GM23338 (cell line): ENCODE measurements at regions not wholly inside any gene's neighbourhood (a gene's known extent, or its start where the extent isn't known, plus 50 kb on each side); places are given as distances from the start of the nearest gene placed in this dataset.

Experiments
- ATAC-seq: fragments of 200-7000 bp; cut with Tn5 transposase; 3 replicates; pipeline ENCODE4 v1.9.1; 2020
- DNase-seq: peaks from one replicate; pipeline ENCODE4 v3.0.0-alpha.2; 2015; ENCODE audit warnings: low spot score
- H2AFZ ChIP-seq: fragments of 200-600 bp; sonication (generic); 2 replicates; pipeline ENCODE4 v1.8.0; 2016; ENCODE audit warnings: antibody characterized with exemption, mild to moderate bottlenecking, moderate library complexity
- H3F3A ChIP-seq: fragments of 200-600 bp; sonication (generic); replicated peaks from 2 replicates; pipeline ENCODE4 v1.8.0; 2017; ENCODE audit warnings: antibody characterized with exemption, mixed run types, low read depth
- H3K27ac ChIP-seq: fragments of 200-600 bp; sonication (generic); 2 replicates; pipeline ENCODE4 v1.6.1; 2016; ENCODE audit warnings: low read depth
- H3K27me3 ChIP-seq: fragments of 200-600 bp; sonication (generic); 2 replicates; pipeline ENCODE4 v1.8.0; 2016; ENCODE audit warnings: mild to moderate bottlenecking, mixed run types, moderate library complexity; ENCODE audit not compliant: insufficient read depth
- H3K36me3 ChIP-seq: fragments of 200-600 bp; sonication (generic); 2 replicates; pipeline ENCODE4 v1.8.0; 2016; ENCODE audit warnings: mild to moderate bottlenecking; ENCODE audit not compliant: insufficient read depth
- H3K4me1 ChIP-seq: fragments of 200-600 bp; sonication (generic); 2 replicates; pipeline ENCODE4 v1.8.0; 2016; ENCODE audit warnings: mild to moderate bottlenecking, moderate library complexity; ENCODE audit not compliant: insufficient read depth
- H3K4me2 ChIP-seq: fragments of 200-600 bp; sonication (generic); 2 replicates; pipeline ENCODE4 v1.7.1; 2017; ENCODE audit warnings: mixed run types
- H3K4me3 ChIP-seq: fragments of 200-600 bp; sonication (generic); 2 replicates; pipeline ENCODE4 v1.6.1; 2016; ENCODE audit warnings: mixed run types
- H3K79me2 ChIP-seq: fragments of 200-600 bp; sonication (generic); replicated peaks from 2 replicates; pipeline ENCODE4 v1.8.0; 2017; ENCODE audit warnings: mild to moderate bottlenecking; ENCODE audit not compliant: insufficient read depth
- H3K9me2 ChIP-seq: fragments of 200-600 bp; sonication (generic); 2 replicates; pipeline ENCODE4 v1.8.0; 2017; ENCODE audit not compliant: insufficient read depth
- H4K20me1 ChIP-seq: fragments of 200-600 bp; sonication (generic); replicated peaks from 2 replicates; pipeline ENCODE4 v1.8.0; 2017; ENCODE audit warnings: mild to moderate bottlenecking; ENCODE audit not compliant: insufficient read depth
- H3K27ac Mint-ChIP-seq: 2 replicates; pipeline ENCODE4 v1.8.0; 2020; ENCODE audit warnings: inconsistent platforms, mild to moderate bottlenecking, moderate library complexity, mixed read lengths
- H3K27me3 Mint-ChIP-seq: 3 replicates; pipeline ENCODE4 v1.8.0; 2022; ENCODE audit warnings: low read depth, mild to moderate bottlenecking, moderate library complexity, mixed read lengths, inconsistent platforms; ENCODE audit not compliant: insufficient read depth, poor library complexity
- H3K36me3 Mint-ChIP-seq: 3 replicates; pipeline ENCODE4 v1.8.0; 2021; ENCODE audit warnings: low read depth, mild to moderate bottlenecking, inconsistent platforms, moderate library complexity, mixed read lengths
- H3K4me1 Mint-ChIP-seq: 3 replicates; pipeline ENCODE4 v1.8.0; 2020; ENCODE audit warnings: mild to moderate bottlenecking, inconsistent platforms, mixed read lengths
- H3K4me3 Mint-ChIP-seq: 3 replicates; pipeline ENCODE4 v1.8.0; 2021; ENCODE audit warnings: moderate library complexity, mild to moderate bottlenecking, inconsistent platforms, mixed read lengths
- H3K9me3 Mint-ChIP-seq: 3 replicates; pipeline ENCODE4 v1.8.0; 2020; ENCODE audit warnings: moderate library complexity, mild to moderate bottlenecking, inconsistent platforms, mixed read lengths
- CTCF ChIP-seq, 2 experiments: fragments of 200-600 bp in 1 of 2; sonication (generic) in 1 of 2; conservative IDR thresholded peaks; 2 replicates each; pipeline versions ENCODE4 v1.5.1 to v1.6.1; 2016 to 2017; ENCODE audit warnings: antibody characterized with exemption in 2 of 2, low read depth in 2 of 2, mild to moderate bottlenecking in 2 of 2, moderate library complexity in 1 of 2
- ETS1 ChIP-seq: IDR thresholded peaks from 2 replicates; pipeline ENCODE4 v1.6.1; 2016; ENCODE audit warnings: antibody characterized with exemption
- EZH2 ChIP-seq: fragments of 200-600 bp; sonication (generic); IDR thresholded peaks from one replicate; pipeline ENCODE4 v1.8.0; 2017; ENCODE audit warnings: antibody characterized with exemption, mild to moderate bottlenecking, low read depth; ENCODE audit not compliant: unreplicated experiment
- NANOG ChIP-seq: IDR thresholded peaks from 2 replicates; pipeline ENCODE4 v1.6.1; 2016; ENCODE audit warnings: antibody characterized with exemption, borderline replicate concordance
- REST ChIP-seq: IDR thresholded peaks from one replicate; pipeline ENCODE4 v1.6.1; 2018; ENCODE audit warnings: antibody characterized with exemption; ENCODE audit not compliant: unreplicated experiment
- ZNF114 ChIP-seq: fragments of 250-450 bp; sonication (Bioruptor Pico); IDR thresholded peaks from 2 replicates; pipeline ENCODE4 v1.5.0; 2020; ENCODE audit warnings: mild to moderate bottlenecking, moderate library complexity
- ZNF331 ChIP-seq: fragments of 250-450 bp; sonication (Bioruptor Pico); IDR thresholded peaks from 2 replicates; pipeline ENCODE4 v1.5.0; 2020; ENCODE audit warnings: low read depth, mild to moderate bottlenecking, moderate library complexity
- ZNF462 ChIP-seq: fragments of 250-450 bp; sonication (Bioruptor Pico); IDR thresholded peaks from 2 replicates; pipeline ENCODE4 v1.5.0; 2020; ENCODE audit warnings: mild to moderate bottlenecking, moderate library complexity

- TF ChIP-seq REST: no peak
Measured at GRCh38 chr9:84573083-84573482, 96.4 kb upstream of the NTRK2 start (continued).

GRCh38 chr9:84575705-84576104 is 93.8 kb upstream of the NTRK2 start:
- Mint-ChIP-seq H3K36me3 (no peaks in the 10 kb centered on the region), H3K27ac (no peak overlapping the region), H3K4me3 (no peak overlapping the region), H3K4me1 (peaks cover 32% of the 10 kb centered on the region), H3K9me3 (no peaks in the 10 kb centered on the region), H3K27me3 (no peaks in the 10 kb centered on the region)
- no peaks in the 10 kb centered on the region for H3K27me3 ChIP-seq
- no peak overlapping the region for H3K4me3 ChIP-seq
- no peak overlapping the region for H3K4me2 ChIP-seq
- no peaks in the 10 kb centered on the region for H3K36me3 ChIP-seq
- H4K20me1 ChIP-seq: no peaks in the 10 kb centered on the region
- H3K27ac ChIP-seq: no peak overlapping the region
- DNase-seq: no peak
- ATAC-seq: no peak
- no peak overlapping the region for H2AFZ ChIP-seq
- peaks cover 4% of the 10 kb centered on the region; the same call in 1 of the 2 replicates for H3K9me2 ChIP-seq
- H3F3A ChIP-seq: no peaks in the 10 kb centered on the region
- H3K4me1 ChIP-seq: peaks cover 12% of the 10 kb centered on the region; the same call in 1 of the 2 replicates
- no peaks in the 10 kb centered on the region for H3K79me2 ChIP-seq
- TF ChIP-seq ZNF114 (CRISPR knock-in tag): no peak
- no peak for TF ChIP-seq ZNF462 (CRISPR knock-in tag)
- TF ChIP-seq ETS1: no peak
- no peak for TF ChIP-seq CTCF (conservative IDR thresholded peaks at IDR 0.05; ENCODE audit: low read depth in 2 of 2)
- TF ChIP-seq NANOG: no peak
- no peak for TF ChIP-seq REST
- TF ChIP-seq EZH2: no peak
- no peak for TF ChIP-seq ZNF331 (CRISPR knock-in tag)
